ENCODE measurements at regions not wholly inside any gene's neighbourhood (a gene's known extent, or its start where the extent isn't known, plus 50 kb on each side); places are given as distances from the start of the nearest gene placed in this dataset.

DNA sequence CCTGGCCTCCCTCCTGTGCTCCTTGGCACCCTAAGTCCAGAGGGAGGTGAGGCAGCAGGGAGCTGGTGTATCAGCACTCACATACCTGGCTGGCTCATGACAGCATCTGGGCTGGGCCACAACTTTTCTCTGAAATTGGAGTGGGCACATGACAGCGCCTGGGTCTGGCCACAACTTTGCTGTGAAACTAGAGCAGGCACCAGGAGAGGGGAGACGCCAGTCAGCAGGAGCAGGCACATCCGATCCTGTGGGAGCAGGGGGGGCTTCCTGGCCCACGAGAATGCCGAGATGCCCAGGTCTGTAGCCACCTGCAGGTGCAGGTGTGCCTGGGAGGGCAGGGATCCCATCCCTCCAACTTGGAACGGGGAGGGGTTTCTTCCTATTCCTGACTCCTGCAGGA is 69.7 kb upstream of the PPP3CA start:
- no peak for TF ChIP-seq CTCF (IDR thresholded peaks at IDR 0.05)
- TF ChIP-seq POLR2A (IDR thresholded peaks at IDR 0.05): no peak

Data from testis (tissue), 2 donors.